Peyer's patch (tissue), 4 donors: ENCODE measurements at regions not wholly inside any gene's neighbourhood (a gene's known extent, or its start where the extent isn't known, plus 50 kb on each side); places are given as distances from the start of the nearest gene placed in this dataset.

Experiments
- DNase-seq, 3 donors: peaks; one replicate each; pipeline ENCODE4 v3.0.0-alpha.2; 2017 to 2019
- H3K27ac ChIP-seq, 4 donors: fragments of 200-600 bp; sonication (generic); one replicate each; pipeline ENCODE4 v1.5.1; 2016 to 2019
- H3K27me3 ChIP-seq, 2 donors: fragments of 200-600 bp; sonication (generic); one replicate each; pipeline ENCODE4 v1.5.1; 2019
- H3K36me3 ChIP-seq, 3 donors: fragments of 200-600 bp; sonication (generic); one replicate each; pipeline ENCODE4 v1.5.1; 2016 to 2019
- H3K4me1 ChIP-seq, 4 donors: fragments of 200-600 bp; sonication (generic); one replicate each; pipeline ENCODE4 v1.5.1; 2016 to 2019
- H3K4me3 ChIP-seq, 4 donors: fragments of 200-600 bp; sonication (generic); 1 replicate in 3 of 4; 2 replicates in 1 of 4; pipeline ENCODE4 v1.5.1; 2016 to 2019; ENCODE audit warnings: mild to moderate bottlenecking in 1 of 4
- H3K9me3 ChIP-seq, 4 donors: fragments of 200-600 bp; sonication (generic); one replicate each; pipeline ENCODE4 v1.5.1; 2016 to 2019; ENCODE audit warnings: mild to moderate bottlenecking in 1 of 4
- POLR2A ChIP-seq, 2 donors: fragments of 450-650 bp; IDR thresholded peaks; one replicate each; pipeline ENCODE4 v1.5.1; 2017; ENCODE audit warnings: antibody characterized with exemption in 2 of 2, mild to moderate bottlenecking in 2 of 2, moderate library complexity in 2 of 2
- TF ChIP-seq, protein P1 (sequence below), 6 experiments: fragments of 450-650 bp in 4 of 6; fragments of 200-600 bp in 2 of 6; sonication (generic) in 1 of 6; IDR thresholded peaks; one replicate each; pipeline ENCODE4 v1.5.1; 2017 to 2019; ENCODE audit warnings: antibody characterized with exemption in 6 of 6, mild to moderate bottlenecking in 3 of 6, moderate library complexity in 1 of 6

DNA sequence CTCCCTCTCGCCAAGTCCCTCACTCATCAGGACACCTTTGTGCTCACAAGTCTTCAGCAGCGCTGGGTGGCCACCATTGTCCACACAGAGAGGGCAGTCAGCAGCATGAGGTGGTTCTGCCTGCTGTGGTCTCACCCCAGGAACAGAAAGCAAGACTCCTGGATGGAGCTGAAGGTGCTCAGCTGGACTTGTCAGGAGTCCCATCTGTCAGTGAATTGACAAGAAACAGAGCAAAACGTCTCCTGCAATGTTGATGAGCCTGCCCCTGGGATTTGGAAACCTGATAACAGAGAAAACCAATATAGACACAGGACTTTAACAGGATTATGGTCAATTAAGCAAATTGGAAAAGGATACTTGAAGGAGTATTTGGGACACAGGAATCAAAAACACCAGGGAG is 122.2 kb upstream of the PRSS58 start:
- H3K4me3 ChIP-seq, result no peak overlapping the region
- H3K4me1 ChIP-seq, result no peaks in the 10 kb centered on the region
- no peaks in the 10 kb centered on the region for H3K9me3 ChIP-seq
- H3K36me3 ChIP-seq, result no peaks in the 10 kb centered on the region
- DNase-seq, result no peak
- H3K27ac ChIP-seq, result no peak overlapping the region
- TF ChIP-seq POLR2A (IDR thresholded peaks at IDR 0.05), result no peak
- TF ChIP-seq, protein P1, sequence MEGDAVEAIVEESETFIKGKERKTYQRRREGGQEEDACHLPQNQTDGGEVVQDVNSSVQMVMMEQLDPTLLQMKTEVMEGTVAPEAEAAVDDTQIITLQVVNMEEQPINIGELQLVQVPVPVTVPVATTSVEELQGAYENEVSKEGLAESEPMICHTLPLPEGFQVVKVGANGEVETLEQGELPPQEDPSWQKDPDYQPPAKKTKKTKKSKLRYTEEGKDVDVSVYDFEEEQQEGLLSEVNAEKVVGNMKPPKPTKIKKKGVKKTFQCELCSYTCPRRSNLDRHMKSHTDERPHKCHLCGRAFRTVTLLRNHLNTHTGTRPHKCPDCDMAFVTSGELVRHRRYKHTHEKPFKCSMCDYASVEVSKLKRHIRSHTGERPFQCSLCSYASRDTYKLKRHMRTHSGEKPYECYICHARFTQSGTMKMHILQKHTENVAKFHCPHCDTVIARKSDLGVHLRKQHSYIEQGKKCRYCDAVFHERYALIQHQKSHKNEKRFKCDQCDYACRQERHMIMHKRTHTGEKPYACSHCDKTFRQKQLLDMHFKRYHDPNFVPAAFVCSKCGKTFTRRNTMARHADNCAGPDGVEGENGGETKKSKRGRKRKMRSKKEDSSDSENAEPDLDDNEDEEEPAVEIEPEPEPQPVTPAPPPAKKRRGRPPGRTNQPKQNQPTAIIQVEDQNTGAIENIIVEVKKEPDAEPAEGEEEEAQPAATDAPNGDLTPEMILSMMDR (IDR thresholded peaks at IDR 0.05), result no peak
- no peaks in the 10 kb centered on the region for H3K27me3 ChIP-seq

DNA sequence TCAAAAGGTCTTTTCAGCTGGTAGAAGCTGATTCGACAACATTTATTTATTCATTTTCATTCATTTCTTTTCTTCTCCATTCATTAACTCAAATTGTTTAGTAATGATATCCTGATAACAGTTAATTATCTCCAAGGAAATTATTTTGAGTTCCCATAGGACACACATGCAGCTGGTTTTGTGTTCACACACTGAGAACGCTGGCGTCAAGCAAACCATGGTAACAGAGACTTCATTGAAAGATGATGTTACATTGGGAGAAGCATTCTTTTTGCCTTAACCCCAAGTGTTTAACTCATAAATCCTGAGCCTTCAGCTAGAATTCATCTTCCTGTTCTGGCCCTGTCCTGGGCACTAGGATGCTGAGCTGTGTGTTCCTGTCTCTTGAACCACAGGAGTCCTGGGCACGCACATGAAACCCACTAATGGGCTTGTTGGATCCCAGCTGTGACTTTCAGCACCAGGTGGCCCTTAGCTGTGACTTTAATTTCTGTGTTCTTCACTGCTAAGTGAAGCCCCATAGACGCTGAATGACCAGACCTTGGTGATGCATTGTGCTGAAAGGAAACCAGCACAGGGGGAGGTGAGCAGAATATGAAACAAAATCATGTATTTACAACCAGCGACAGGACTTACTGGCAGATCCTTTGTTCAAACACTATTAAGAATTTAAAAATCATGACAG is 121.5 kb upstream of the PRSS58 start:
- Histone ChIP-seq H3K27me3 (no peaks in the 10 kb centered on the region), H3K4me3 (no peak overlapping the region), H3K36me3 (no peaks in the 10 kb centered on the region), H3K4me1 (no peaks in the 10 kb centered on the region), H3K27ac (no peak overlapping the region), H3K9me3 (no peaks in the 10 kb centered on the region)
- DNase-seq, result no peak
- no peak for TF ChIP-seq POLR2A (IDR thresholded peaks at IDR 0.05)
- TF ChIP-seq, protein P1 (IDR thresholded peaks at IDR 0.05), result no peak

DNA sequence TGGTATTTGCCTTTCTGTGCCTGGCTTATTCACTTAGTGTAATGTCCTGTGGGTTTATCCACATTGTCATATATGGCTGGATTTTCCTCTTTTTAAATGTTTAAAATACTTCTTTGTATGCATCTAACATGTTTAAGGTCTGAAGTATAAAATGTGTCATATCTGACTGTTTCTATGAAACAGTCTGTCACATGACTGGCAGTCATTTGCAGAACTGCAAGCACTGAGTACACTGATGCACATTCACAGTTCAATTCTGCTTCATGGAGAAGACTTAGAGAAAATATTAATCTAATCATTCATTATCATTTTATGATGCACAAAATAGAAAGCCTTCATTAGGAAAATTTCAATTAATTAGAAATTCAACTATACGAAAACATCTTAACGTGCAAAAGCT is 119.7 kb upstream of the PRSS58 start:
- H3K27ac ChIP-seq, result no peak overlapping the region
- no peaks in the 10 kb centered on the region for H3K36me3 ChIP-seq
- TF ChIP-seq, protein P1 (IDR thresholded peaks at IDR 0.05), result no peak
- no peak for TF ChIP-seq POLR2A (IDR thresholded peaks at IDR 0.05)
- no peaks in the 10 kb centered on the region for H3K9me3 ChIP-seq
- no peak for DNase-seq
- no peaks in the 10 kb centered on the region for H3K27me3 ChIP-seq
- H3K4me3 ChIP-seq, result no peak overlapping the region
- H3K4me1 ChIP-seq, result no peaks in the 10 kb centered on the region

DNA sequence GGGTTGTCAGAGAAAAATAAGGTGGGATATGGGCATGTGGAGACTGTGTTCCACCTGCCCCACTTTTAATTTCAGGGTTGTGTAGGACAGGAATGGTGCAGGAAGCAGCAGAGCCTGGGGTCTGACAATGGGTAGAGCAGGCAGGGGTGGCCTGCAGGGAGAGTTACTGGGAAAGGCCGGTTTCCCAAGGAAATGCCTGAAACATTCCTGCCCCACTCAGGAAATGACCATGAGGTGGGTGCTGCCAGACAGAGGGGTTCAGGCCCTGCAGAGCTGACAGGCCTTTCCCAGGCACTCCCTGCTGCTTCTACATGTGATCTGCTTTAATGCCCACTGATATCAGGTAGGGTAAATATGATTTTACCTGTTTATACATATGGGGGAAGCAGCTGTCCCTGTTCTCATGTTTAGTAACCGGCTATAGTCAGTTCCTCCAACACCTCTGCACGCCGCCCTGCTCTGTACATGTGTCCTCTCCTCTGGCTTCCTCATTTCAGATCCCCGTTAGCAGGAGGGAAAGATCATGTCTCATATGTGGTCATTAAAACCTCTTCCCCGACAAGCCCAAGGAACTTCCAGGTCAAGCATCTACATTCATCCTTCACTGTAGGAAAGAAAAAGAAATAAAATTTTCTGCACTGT is 118.6 kb upstream of the PRSS58 start:
- DNase-seq, result no peak
- H3K27me3 ChIP-seq, result no peaks in the 10 kb centered on the region
- H3K4me3 ChIP-seq, result no peak overlapping the region
- H3K27ac ChIP-seq, result no peak overlapping the region
- TF ChIP-seq POLR2A (IDR thresholded peaks at IDR 0.05), result no peak
- TF ChIP-seq, protein P1 (IDR thresholded peaks at IDR 0.05), result no peak
- H3K9me3 ChIP-seq, result no peaks in the 10 kb centered on the region
- H3K36me3 ChIP-seq, result no peaks in the 10 kb centered on the region
- no peaks in the 10 kb centered on the region for H3K4me1 ChIP-seq

DNA sequence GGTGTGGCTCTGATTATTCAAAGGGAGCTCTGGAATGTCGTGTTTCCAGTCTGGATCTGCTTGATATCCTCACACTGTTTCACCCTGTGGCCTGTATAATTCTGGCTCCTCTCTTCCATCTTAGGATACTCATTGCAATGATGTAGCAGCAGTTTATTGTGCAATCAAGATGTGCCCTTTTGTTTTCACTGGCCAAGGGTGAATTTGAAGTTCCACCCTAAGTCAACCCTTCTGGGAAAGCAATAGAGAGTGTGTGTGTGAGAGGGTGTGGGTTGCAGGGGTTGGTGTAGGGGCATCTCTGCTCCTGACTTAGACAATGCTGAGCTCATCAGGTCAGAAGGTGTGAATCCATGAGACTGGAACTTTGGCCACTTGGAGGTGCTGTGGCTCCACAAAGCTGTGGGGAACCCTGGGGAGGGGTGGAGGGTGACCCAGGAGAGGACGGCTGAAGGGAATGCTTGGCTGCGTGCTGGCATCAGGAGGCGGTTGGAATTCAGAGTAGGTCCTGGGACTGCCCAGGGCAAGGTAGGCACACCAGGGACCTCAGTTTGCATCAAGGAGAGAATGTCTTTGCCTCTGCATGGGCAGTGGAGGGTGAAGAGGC is 118.0 kb upstream of the PRSS58 start:
- H3K27me3 ChIP-seq, result no peaks in the 10 kb centered on the region
- TF ChIP-seq POLR2A (IDR thresholded peaks at IDR 0.05), result no peak
- TF ChIP-seq, protein P1 (IDR thresholded peaks at IDR 0.05), result no peak
- no peak for DNase-seq
- H3K36me3 ChIP-seq, result no peaks in the 10 kb centered on the region
- no peaks in the 10 kb centered on the region for H3K9me3 ChIP-seq
- H3K4me3 ChIP-seq, result no peak overlapping the region
- no peaks in the 10 kb centered on the region for H3K4me1 ChIP-seq
- H3K27ac ChIP-seq, result no peak overlapping the region
